ENCODE measurements at regions not wholly inside any gene's neighbourhood (a gene's known extent, or its start where the extent isn't known, plus 50 kb on each side); places are given as distances from the start of the nearest gene placed in this dataset.

DNA sequence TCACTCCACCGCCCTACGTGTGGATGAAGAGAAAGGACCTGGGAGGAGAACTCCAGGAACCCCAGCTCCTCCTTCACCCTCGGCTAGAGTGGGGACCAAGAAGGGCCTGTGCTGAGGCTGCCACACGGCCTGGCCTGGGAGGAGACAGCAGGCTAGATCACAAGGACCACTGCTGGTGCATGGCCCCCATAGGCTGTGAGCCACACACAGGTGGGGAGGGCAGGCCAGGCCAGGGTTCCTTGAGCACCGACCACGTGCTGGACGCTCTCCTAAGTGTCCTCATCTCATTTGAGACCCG lies 1392.4 kb downstream of the TBC1D22A start:
- TF ChIP-seq, protein P1, sequence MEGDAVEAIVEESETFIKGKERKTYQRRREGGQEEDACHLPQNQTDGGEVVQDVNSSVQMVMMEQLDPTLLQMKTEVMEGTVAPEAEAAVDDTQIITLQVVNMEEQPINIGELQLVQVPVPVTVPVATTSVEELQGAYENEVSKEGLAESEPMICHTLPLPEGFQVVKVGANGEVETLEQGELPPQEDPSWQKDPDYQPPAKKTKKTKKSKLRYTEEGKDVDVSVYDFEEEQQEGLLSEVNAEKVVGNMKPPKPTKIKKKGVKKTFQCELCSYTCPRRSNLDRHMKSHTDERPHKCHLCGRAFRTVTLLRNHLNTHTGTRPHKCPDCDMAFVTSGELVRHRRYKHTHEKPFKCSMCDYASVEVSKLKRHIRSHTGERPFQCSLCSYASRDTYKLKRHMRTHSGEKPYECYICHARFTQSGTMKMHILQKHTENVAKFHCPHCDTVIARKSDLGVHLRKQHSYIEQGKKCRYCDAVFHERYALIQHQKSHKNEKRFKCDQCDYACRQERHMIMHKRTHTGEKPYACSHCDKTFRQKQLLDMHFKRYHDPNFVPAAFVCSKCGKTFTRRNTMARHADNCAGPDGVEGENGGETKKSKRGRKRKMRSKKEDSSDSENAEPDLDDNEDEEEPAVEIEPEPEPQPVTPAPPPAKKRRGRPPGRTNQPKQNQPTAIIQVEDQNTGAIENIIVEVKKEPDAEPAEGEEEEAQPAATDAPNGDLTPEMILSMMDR (IDR thresholded peaks at IDR 0.05), result no peak
- TF ChIP-seq EP300 (IDR thresholded peaks at IDR 0.05), result no peak
- no peak for TF ChIP-seq POLR2AphosphoS5 (IDR thresholded peaks at IDR 0.05)
